ENCODE measurements at regions not wholly inside any gene's neighbourhood (a gene's known extent, or its start where the extent isn't known, plus 50 kb on each side); places are given as distances from the start of the nearest gene placed in this dataset.

- TF ChIP-seq CTCF (conservative IDR thresholded peaks at IDR 0.05 in 1 of 2, IDR thresholded peaks at IDR 0.05 in 1 of 2; ENCODE audit: low read depth in 1 of 2, low read length in 2 of 2) (no peak), EZH2 (IDR thresholded peaks at IDR 0.05; ENCODE audit: low read length, missing control alignments) (no peak)
Measured at GRCh38 chr15:87758794-87759418, 497.6 kb downstream of the NTRK3 start.
